GM12878 (cell line): ENCODE measurements at regions not wholly inside any gene's neighbourhood (a gene's known extent, or its start where the extent isn't known, plus 50 kb on each side); places are given as distances from the start of the nearest gene placed in this dataset.

Source experiments
- ATF2 ChIP-seq: IDR thresholded peaks from 2 replicates; pipeline ENCODE4 v1.6.1; 2012; ENCODE audit warnings: low read length, inconsistent platforms
- CBX3 ChIP-seq: fragments of 200-600 bp; sonication (generic); IDR thresholded peaks from 2 replicates; pipeline ENCODE4 v1.6.1; 2016; ENCODE audit warnings: low read depth, borderline replicate concordance
- CTCF ChIP-seq, 3 experiments: IDR thresholded peaks in 2 of 3; conservative IDR thresholded peaks in 1 of 3; 2 replicates each; pipeline ENCODE4 v1.5.1; 2011; ENCODE audit warnings: low read depth in 3 of 3, low read length in 3 of 3, mild to moderate bottlenecking in 3 of 3, control low read depth in 2 of 3, moderate library complexity in 2 of 3, inconsistent platforms in 1 of 3, mixed read lengths in 1 of 3; ENCODE audit not compliant: control insufficient read depth in 2 of 3, insufficient read depth in 1 of 3; ENCODE audit errors: extremely low read depth in 1 of 3
- EP300 ChIP-seq, 2 experiments: fragments of 150-350 bp in 1 of 2; IDR thresholded peaks; 2 replicates each; pipeline ENCODE4 v1.6.1; 2011 to 2012; ENCODE audit warnings: low read depth in 2 of 2, low read length in 2 of 2, borderline replicate concordance in 1 of 2, improper control_type of control experiment in 1 of 2, inconsistent platforms in 1 of 2; ENCODE audit not compliant: control insufficient read depth in 1 of 2
- GABPA ChIP-seq: IDR thresholded peaks from 2 replicates; pipeline ENCODE4 v1.6.1; 2014; ENCODE audit warnings: antibody characterized with exemption, low read depth, mild to moderate bottlenecking, inconsistent platforms
- IRF3 ChIP-seq: fragments of 450-650 bp; IDR thresholded peaks from 2 replicates; pipeline ENCODE4 v1.6.1; 2014; ENCODE audit warnings: mild to moderate bottlenecking
- MAX ChIP-seq: IDR thresholded peaks from 2 replicates; pipeline ENCODE4 v1.6.1; 2012; ENCODE audit warnings: low read depth, low read length, improper control_type of control experiment
- NKRF ChIP-seq: fragments of 450-650 bp; conservative IDR thresholded peaks from 2 replicates; pipeline ENCODE4 v1.6.1; 2017; ENCODE audit warnings: mild to moderate bottlenecking, moderate library complexity
- POLR2AphosphoS5 ChIP-seq: IDR thresholded peaks from 2 replicates; pipeline ENCODE4 v1.6.1; 2011; ENCODE audit warnings: mild to moderate bottlenecking, low read length, inconsistent platforms
- SIX5 ChIP-seq: IDR thresholded peaks from 2 replicates; pipeline ENCODE4 v1.6.1; 2011; ENCODE audit warnings: mild to moderate bottlenecking, low read depth, low read length, moderate library complexity; ENCODE audit not compliant: severe bottlenecking
- USF1 ChIP-seq: IDR thresholded peaks from 2 replicates; pipeline ENCODE4 v1.6.1; 2011; ENCODE audit warnings: borderline replicate concordance, low read depth, mild to moderate bottlenecking, moderate library complexity, mixed read lengths, low read length; ENCODE audit not compliant: insufficient read depth; ENCODE audit errors: extremely low read length
- ZBTB11 ChIP-seq: fragments of 450-650 bp; formaldehyde crosslinking; IDR thresholded peaks from 2 replicates; pipeline ENCODE4 v1.5.0; 2022; ENCODE audit warnings: mild to moderate bottlenecking, missing genetic modification characterization

- TF ChIP-seq MAX (no peak), CTCF (IDR thresholded peaks at IDR 0.05 in 2 of 3, conservative IDR thresholded peaks at IDR 0.05 in 1 of 3; ENCODE audit: control insufficient read depth in 2 of 3, extremely low read depth in 1 of 3, insufficient read depth in 1 of 3, low read depth in 3 of 3, low read length in 3 of 3) (no peak), CBX3 (no peak), SIX5 (no peak), NKRF (no peak), ATF2 (no peak), EP300 (IDR thresholded peaks at IDR 0.05; ENCODE audit: borderline replicate concordance in 1 of 2, control insufficient read depth in 1 of 2, low read depth in 2 of 2, low read length in 2 of 2) (no peak), POLR2AphosphoS5 (no peak), GABPA (no peak), USF1 (no peak), ZBTB11 (CRISPR knock-in tag) (no peak), IRF3 (no peak)
Measured at GRCh38 chr2:216557413-216557812, 58.8 kb downstream of the RPL37A start.
